GM10248 (cell line): ENCODE measurements at regions not wholly inside any gene's neighbourhood (a gene's known extent, or its start where the extent isn't known, plus 50 kb on each side); places are given as distances from the start of the nearest gene placed in this dataset.

Experiments used
- CTCF ChIA-PET: fragments of 300-600 bp; sonication (Branson Sonifier 250); formaldehyde crosslinking; extraction: SDS; loops from one replicate; lab custom pipeline; 2021; ENCODE audit warnings: antibody characterized with exemption; lab: Yijun Ruan, JAX
- POLR2A ChIA-PET: fragments of 350-650 bp; sonication (Branson Sonifier 250); formaldehyde crosslinking; extraction: SDS; loops from one replicate; lab custom pipeline; 2020; ENCODE audit warnings: antibody characterized with exemption; lab: Yijun Ruan, JAX
- DNase-seq: peaks from one replicate; pipeline ENCODE4 v3.0.0; 2012; ENCODE audit errors: extremely low spot score
- TF ChIP-seq, protein P1 (sequence below): IDR thresholded peaks from 2 replicates; pipeline ENCODE4 v1.5.1; 2012; ENCODE audit warnings: mild to moderate bottlenecking, low read depth; ENCODE audit errors: extremely low read depth, missing control alignments, control extremely low read depth

DNA sequence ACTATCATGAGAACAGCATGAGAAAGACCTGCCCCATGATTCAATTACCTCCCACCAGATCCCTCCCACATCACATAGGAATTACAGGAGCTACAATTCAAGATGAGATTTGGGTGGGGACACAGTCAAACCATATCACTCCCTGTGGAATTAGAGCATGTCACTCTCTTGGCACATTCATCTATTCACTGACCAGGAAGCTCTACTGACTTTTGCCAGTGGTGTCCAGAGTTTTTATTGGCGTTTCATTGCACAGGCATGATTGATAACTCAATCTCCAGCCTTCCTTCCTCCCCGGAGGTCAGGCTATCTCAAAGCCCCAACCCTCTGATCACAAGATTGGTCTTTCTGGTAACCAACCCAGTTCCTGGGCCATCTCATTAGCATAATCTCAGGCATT, 478.9 kb upstream of the NRP1 start:
- ChIA-PET CTCF (no interaction called here), POLR2A (no interaction called here)
- no peak for DNase-seq
- TF ChIP-seq, protein P1, sequence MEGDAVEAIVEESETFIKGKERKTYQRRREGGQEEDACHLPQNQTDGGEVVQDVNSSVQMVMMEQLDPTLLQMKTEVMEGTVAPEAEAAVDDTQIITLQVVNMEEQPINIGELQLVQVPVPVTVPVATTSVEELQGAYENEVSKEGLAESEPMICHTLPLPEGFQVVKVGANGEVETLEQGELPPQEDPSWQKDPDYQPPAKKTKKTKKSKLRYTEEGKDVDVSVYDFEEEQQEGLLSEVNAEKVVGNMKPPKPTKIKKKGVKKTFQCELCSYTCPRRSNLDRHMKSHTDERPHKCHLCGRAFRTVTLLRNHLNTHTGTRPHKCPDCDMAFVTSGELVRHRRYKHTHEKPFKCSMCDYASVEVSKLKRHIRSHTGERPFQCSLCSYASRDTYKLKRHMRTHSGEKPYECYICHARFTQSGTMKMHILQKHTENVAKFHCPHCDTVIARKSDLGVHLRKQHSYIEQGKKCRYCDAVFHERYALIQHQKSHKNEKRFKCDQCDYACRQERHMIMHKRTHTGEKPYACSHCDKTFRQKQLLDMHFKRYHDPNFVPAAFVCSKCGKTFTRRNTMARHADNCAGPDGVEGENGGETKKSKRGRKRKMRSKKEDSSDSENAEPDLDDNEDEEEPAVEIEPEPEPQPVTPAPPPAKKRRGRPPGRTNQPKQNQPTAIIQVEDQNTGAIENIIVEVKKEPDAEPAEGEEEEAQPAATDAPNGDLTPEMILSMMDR, result no peak

DNA sequence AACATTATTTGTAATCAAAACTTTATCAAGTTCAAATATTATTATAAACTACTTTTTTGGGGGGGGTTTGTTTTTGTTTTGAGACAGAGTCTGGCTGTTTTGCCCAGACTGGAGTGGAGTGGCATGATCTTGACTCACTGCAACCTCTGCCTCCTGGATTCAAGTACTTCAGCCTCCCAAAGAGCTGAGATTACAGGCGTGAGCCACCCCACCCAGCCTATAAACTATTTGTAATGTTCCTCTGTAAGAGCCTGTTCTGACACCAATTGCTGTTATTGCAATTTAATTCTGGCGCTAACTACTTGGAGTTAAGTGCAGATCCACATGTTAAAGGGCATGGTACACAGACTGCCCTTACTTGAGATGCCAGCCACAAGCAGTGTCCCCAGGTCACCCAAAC, 478.1 kb upstream of the NRP1 start:
- ChIA-PET CTCF (no interaction called here), POLR2A (no interaction called here)
- DNase-seq, result no peak
- TF ChIP-seq, protein P1, result no peak

DNA sequence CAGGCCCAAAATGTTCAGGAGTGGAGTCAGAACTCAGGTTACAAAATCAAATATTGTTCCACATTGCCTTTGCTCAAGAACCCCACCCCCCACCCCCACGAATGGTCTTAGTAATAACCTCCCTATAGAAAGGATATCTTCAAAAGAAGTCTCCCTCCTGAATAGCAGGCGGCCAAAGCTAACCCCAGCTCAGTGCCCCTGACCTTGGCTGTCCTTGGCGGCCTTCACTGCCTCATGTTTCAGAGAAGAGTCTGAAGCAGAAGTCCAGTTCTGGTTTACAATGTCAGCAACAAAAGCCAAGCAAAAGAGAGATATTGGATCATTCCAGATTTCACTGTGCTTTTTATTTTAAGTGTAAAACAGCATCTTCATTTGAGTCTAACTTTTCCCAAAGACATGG, 476.5 kb upstream of the NRP1 start:
- CTCF ChIA-PET, result no interaction called here
- POLR2A ChIA-PET, result no interaction called here
- TF ChIP-seq, protein P1, result no peak
- no peak for DNase-seq

DNA sequence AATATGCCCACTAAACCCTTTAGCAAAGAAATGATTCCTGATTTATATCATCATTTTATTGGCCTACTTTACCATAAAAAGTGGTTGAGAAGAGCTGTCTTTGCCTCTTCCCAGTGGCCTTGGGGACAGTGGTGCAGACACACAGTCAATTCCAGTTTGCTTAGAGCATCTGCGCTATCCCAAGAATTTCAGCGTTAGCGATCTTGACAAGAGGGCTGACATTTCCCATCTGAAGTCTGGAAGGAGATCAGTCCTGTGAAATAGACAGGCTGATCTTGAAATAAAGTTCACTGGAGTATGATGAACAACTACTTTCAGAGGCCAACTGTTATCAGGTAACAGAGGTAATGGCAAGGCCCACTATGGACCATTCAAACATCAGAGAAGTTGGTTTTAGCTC, 475.3 kb upstream of the NRP1 start:
- ChIA-PET CTCF (interaction anchor here (1.1 kb wide), 1 partner anchor 25 kb away, joined by 3 read pairs; no protein-coding TSS in a partner anchor), POLR2A (no interaction called here)
- DNase-seq, result no peak
- TF ChIP-seq, protein P1, result no peak

DNA sequence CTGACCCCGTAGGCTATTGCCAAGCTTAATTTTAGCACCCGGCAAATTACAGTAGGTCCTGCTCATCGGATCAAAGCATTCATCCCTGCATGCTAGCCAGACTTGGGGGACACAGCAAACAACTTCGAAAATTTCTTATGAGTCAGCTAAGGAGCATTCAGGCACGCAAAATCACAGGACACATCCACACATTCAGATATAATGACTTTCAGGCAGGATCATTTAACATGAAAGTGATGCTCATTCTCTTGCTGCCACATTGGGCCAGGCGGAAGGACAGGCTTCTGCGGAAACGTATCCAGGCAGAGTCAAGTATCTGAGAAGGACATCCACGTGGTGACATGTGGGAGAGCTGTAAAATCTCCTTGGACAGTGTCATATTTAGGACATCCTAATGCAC, 474.0 kb upstream of the NRP1 start:
- no peak for DNase-seq
- CTCF ChIA-PET, result no interaction called here
- POLR2A ChIA-PET, result no interaction called here
- TF ChIP-seq, protein P1, result no peak

DNA sequence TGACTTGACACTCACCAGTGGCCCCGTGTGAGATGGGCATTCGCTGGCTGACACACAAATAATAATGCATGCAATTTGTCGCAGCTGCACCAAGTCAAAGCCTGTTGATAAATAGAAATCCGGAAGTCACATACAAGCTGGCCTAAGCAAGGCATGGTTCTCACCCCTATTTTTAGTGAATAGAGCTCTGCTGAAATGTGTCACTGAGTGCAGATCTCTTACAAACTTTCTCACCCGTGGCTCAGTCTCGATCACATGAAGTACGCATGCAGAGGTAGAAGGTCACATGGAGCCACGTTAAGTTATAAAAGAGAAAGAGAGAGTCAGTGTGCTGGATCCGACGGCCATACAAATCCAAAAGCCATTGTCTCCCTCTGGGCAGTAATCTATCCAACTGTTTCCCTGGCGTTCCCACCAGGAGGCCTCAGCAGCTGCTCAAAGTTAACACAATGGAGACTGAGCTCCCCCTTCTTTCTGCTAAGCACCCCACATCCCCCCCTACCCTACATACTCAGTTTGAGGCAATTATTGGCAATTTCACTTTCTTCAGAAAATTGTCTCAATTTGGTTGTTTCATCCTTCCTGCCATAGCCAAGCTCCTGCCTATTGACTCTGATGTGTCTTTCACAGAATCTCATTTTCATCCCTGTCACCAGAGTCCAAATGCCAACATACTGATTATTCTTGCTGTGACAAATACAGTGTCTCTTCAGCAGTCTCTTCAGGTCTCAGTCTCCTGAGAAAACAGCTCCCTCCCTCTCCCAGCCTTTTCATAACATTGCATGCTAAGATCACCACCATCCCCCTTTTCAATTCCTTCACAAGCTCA, 473.3 kb upstream of the NRP1 start:
- POLR2A ChIA-PET, result no interaction called here
- CTCF ChIA-PET, result no interaction called here

More for the DNA sequence above, 473.3 kb upstream of the NRP1 start:
- TF ChIP-seq, protein P1, result no peak
- DNase-seq, result no peak
